HG03064 (cell line): ENCODE measurements at regions not wholly inside any gene's neighbourhood (a gene's known extent, or its start where the extent isn't known, plus 50 kb on each side); places are given as distances from the start of the nearest gene placed in this dataset.

ENCODE experiments used
- ATAC-seq: cut with Tn5 transposase; IDR thresholded peaks from one replicate; pipeline ENCODE4 v1.9.1; 2021; ENCODE audit warnings: low read depth; ENCODE audit not compliant: unreplicated experiment

DNA sequence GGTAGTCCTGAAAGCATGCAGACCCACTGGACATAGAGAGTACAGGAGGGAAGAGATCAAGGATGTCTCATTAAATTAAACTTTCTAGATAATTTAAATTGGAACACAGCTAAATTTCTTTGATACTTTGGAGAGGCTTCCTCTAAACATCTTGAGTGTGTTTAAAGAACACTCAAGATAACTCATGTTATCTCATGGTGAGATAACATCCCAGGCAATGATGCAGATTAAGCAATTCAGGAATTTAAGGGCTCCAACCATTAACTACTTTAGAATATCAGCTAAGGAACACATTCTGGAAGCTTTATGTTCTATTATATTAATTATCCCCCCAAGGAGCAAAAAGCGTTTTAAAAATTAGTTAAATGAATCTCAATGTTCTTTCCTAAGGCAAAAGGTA lies 289.2 kb upstream of the RUNX1 start:
- ATAC-seq, result no peak

DNA sequence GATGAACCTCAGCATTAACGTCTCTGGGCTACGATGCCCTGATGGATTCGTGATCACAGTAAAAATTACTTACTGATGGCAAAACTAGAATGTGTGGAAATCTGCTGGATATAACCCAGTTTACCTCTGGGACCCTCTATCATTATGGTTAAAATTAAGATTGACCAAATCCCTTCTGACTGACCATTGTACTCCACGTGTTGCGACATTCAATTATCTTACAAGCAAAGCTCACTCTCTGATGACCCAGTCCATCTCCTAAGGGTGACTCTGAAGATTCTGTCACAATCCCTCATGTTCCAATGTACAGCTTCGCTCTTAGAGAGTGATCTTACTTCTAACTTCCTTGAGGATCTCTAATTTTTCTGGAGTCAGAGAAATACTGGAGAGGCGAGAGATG lies 288.5 kb upstream of the RUNX1 start:
- no peak for ATAC-seq

- ATAC-seq, result no peak
Observed at GRCh38 chr21:35336534-35336933, 287.4 kb upstream of the RUNX1 start.

DNA sequence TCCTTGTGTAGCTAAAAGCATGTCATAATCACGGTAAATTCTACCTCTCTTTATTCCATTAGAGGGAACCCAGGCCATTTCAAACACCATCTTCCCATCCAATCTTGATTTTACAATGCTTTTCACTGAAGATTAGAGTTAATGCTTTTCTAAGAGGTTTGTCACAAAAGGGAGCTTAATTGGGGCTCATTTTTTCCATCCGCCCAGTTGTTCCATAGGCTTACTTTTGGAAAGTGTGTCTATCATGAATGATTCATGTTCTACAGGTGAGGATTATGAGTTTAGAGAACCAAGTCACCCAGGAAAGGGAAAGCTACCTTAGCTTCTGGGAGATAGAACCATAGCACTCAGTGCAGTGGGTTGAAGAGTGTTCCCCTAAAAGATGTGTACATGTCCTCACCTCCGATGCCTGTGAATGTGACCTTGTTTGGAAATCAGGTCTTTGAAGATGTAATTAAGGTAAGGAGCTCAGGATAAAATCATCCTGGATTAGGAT lies 286.9 kb upstream of the RUNX1 start:
- ATAC-seq, result no peak

DNA sequence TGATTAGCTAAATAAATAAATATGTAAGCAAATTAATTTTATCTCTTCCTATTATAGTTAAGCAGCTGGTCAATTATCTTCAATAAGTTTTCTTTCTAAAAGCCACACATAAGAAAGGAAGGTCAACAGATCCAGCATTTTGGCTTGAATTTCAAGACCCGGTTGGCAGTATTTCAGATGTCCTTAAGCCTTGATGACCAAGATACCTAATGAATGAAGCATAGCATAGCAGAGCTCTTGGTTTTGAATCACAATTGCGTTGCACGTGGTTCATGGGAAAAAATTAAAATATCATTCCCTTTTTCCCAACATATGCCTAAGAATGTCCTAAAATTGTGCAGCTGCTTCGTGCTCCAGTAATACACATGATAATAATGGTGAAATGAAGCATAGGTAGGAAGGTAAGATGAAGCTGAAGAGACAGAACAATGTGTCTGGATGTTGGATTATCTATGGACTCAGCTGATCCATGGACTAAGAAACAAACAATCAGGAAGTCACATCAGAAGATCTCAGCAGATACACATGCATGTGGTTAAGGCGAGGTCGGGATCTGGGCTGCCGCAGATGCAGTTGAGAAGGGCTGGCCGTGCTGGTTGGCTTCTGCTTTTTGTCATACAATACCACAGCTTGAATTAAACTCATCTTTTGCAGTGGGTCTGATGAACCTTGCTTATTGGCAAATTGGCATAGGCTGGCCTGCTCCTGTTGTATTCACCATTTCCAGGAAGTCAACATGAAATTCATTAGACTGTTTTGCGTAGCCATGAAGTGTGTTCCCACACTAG lies 284.9 kb upstream of the RUNX1 start:
- ATAC-seq, result no peak

GRCh38 chr21:35332841-35333426 lies 283.8 kb upstream of the RUNX1 start:
- ATAC-seq, result no peak

GRCh38 chr21:35329940-35330660 lies 281.0 kb upstream of the RUNX1 start:
- ATAC-seq, result no peak

- ATAC-seq, result no peak
Observed at GRCh38 chr21:35328856-35329455, 279.9 kb upstream of the RUNX1 start.

DNA sequence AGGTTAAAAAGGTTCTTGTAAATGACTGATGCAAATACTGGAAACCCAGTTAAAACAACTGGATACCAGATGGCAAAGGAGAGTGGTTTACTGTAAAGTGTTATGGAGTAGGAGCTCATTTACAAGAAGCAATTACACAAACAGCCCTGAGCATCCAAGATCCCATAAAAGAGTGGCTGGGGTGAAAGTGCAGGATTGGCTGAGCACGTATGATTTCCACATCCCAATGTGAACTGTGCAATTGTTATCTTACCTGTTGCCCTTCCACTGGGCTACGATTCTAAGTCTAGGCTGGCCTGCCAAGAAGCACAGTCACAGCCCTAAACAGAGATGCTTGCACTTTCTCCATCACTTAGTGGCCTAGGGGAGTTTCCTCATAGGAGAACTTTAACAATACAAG lies 277.6 kb upstream of the RUNX1 start:
- ATAC-seq, result no peak

DNA sequence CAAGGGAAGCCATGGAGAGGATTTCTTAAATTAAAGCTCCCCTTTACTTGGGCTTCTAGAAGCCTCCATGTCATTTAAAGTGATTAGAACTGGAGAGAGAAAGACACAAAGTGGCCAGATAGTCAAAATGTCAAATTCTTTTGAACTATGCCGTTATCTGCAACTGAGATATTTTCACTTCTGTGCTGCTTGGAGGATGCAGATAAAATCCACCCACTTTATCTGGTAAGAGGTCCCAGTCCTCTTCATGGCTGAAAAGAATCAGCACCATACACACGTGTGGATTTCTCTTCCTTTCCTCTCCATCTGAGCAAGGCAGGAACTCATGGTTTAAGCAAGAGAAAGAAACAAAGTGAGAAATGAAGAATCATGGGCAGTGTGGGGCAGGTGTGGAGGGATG lies 276.9 kb upstream of the RUNX1 start:
- ATAC-seq, result no peak

DNA sequence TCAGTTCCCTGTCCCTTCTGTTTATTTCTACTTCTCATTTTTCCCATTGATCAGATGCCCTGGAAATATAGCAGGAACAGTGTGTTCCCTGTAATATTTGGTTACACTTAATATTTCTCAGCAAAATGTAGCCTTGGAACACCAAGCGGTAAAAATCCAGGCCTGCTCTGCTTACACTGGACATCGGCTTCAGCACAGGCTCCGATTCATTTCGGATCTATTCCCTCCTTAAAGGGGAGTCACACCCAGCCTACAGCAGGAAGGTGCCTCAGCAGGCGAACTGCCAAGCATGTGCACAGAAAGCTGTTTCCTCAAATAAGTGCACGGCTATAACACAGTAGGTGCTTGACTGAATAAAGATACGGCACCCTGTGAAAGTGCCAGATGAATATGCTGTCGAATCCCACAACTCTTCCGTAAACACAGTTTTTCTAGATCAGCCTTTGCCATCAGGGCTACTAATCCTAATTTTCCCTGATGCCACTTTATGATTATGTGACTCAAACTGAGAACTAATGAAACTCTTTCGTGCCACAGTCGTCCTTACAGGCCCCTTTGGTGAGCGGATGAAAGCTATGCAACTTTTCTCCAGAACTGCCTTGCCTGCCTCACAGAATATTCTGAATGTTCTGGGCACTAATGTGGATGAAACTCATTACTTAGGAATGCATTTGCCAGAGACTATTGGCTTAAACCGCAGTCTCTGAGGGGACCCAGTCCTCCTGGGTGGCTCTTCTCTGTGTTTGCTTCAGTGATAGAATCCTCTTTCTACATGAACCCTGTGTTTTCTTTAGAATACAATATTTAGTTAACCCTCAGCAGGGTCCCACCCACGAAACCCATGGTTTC lies 275.5 kb upstream of the RUNX1 start:
- no peak for ATAC-seq

GRCh38 chr21:35323947-35324346 lies 274.8 kb upstream of the RUNX1 start:
- ATAC-seq, result no peak

- ATAC-seq, result no peak
Observed at GRCh38 chr21:35321322-35322200, 272.5 kb upstream of the RUNX1 start.

GRCh38 chr21:35319684-35320283 lies 270.7 kb upstream of the RUNX1 start:
- no peak for ATAC-seq

- ATAC-seq, result no peak
Observed at GRCh38 chr21:35316933-35317332, 267.8 kb upstream of the RUNX1 start.

GRCh38 chr21:35316456-35316855 lies 267.4 kb upstream of the RUNX1 start:
- ATAC-seq, result no peak

DNA sequence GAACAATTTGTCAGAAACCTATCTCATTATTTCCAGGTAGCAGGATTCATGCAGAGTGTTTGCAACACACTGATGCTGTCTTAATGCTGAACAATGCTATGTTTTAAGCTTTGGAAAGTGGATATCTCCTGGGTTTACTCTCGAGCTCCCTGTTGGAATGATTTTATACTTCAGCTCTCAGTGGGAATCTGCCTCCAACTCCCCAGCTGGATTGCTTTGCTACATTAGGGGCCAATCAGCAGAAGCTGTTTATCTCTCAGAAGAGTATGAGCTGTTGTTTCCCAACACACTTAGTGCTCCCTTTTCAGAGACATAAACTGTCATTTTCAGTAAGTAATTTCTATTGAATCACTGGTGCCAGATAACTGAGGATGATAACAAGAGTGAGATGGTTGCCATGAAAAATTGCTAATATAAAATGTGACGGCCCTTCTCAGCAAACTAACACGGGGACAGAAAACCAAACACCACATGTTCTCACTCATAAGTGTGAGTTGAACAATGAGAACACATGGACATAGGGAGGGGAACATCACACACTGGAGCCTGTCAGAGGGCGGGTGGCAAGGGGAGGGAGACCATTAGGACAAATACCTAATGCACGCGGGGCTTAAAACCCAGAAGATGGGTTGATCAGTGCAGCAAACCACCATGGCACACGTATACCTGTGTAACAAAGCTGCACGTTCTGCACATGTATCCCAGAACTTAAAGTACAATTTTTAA lies 265.9 kb upstream of the RUNX1 start:
- no peak for ATAC-seq

DNA sequence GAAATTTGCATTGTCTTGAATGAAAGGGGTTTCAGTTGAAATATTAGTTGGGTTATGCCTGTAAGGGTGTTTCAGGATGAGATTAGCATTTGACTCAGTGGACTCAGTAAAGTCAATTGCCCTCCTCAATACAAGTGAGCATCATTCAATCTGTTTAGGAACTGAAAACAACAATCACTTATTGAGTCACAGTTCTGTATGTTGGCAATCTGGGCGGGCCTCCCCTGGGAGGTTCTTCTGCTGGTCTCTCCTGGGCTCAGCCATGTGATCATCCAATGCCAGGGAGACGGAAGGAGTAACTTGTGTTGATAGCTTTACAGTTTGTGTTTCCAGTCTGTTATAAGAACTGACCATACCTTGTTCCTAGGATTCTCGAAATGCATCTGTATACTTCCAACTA lies 262.9 kb upstream of the RUNX1 start:
- no peak for ATAC-seq
